IMR-90 (cell line): ENCODE measurements at regions not wholly inside any gene's neighbourhood (a gene's known extent, or its start where the extent isn't known, plus 50 kb on each side); places are given as distances from the start of the nearest gene placed in this dataset.

Source experiments
- CEBPB ChIP-seq: IDR thresholded peaks from 2 replicates; pipeline ENCODE4 v1.6.1; 2012; ENCODE audit warnings: low read depth, low read length, improper control_type of control experiment
- CTCF ChIP-seq: conservative IDR thresholded peaks from 2 replicates; pipeline ENCODE4 v1.5.1; 2012; ENCODE audit warnings: mild to moderate bottlenecking, low read depth, low read length, improper control_type of control experiment
- FOS ChIP-seq: fragments of 150-350 bp; IDR thresholded peaks from 2 replicates; pipeline ENCODE4 v1.6.1; 2016; ENCODE audit warnings: low read depth, low read length
- MAFK ChIP-seq: IDR thresholded peaks from 2 replicates; pipeline ENCODE4 v1.6.1; 2012; ENCODE audit warnings: low read depth, low read length, improper control_type of control experiment
- NFE2L2 ChIP-seq: fragments of 150-350 bp; IDR thresholded peaks from 2 replicates; pipeline ENCODE4 v1.6.1; 2016; ENCODE audit warnings: low read depth, mild to moderate bottlenecking, low read length
- POLR2A ChIP-seq: IDR thresholded peaks from 2 replicates; pipeline ENCODE4 v1.6.1; 2012; ENCODE audit warnings: mild to moderate bottlenecking, low read depth, low read length
- RAD21 ChIP-seq: IDR thresholded peaks from 2 replicates; pipeline ENCODE4 v1.6.1; 2012; ENCODE audit warnings: low read length, improper control_type of control experiment
- RFX5 ChIP-seq: IDR thresholded peaks from 2 replicates; pipeline ENCODE4 v1.8.0; 2012; ENCODE audit warnings: low read depth, mild to moderate bottlenecking, low read length, moderate library complexity
- TF ChIP-seq, protein P1 (sequence below): fragments of 150-350 bp; IDR thresholded peaks from 2 replicates; pipeline ENCODE4 v1.6.1; 2017; ENCODE audit warnings: mild to moderate bottlenecking, antibody characterized with exemption, low read length, low read depth

DNA sequence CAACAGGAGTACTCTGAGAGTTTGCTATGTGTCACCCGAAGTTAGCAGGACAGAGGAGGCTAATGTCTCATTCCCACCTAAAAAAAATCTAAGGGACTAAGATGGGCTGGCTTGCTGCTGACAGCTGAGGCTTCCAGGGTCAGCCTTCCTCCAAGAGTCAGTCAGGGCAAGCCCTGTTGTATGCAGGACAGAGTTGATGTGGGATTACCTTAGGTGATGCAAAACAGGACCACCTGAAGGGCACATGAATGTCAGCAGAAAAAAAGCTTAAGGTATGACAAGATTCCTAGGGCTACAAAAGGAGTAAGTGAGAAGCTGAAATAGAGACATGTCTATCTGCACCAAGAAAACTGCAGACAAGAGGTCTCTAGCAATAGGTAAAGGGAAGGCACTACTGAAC is 151.5 kb downstream of the NHLRC3 start:
- TF ChIP-seq, protein P1, sequence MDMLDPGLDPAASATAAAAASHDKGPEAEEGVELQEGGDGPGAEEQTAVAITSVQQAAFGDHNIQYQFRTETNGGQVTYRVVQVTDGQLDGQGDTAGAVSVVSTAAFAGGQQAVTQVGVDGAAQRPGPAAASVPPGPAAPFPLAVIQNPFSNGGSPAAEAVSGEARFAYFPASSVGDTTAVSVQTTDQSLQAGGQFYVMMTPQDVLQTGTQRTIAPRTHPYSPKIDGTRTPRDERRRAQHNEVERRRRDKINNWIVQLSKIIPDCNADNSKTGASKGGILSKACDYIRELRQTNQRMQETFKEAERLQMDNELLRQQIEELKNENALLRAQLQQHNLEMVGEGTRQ = no peak
- no peak for TF ChIP-seq CEBPB
- no peak for TF ChIP-seq NFE2L2
- no peak for TF ChIP-seq CTCF
- TF ChIP-seq FOS = no peak
- no peak for TF ChIP-seq POLR2A
- no peak for TF ChIP-seq RFX5
- TF ChIP-seq RAD21 = no peak
- TF ChIP-seq MAFK = no peak
